H9 (cell line): ENCODE measurements at regions not wholly inside any gene's neighbourhood (a gene's known extent, or its start where the extent isn't known, plus 50 kb on each side); places are given as distances from the start of the nearest gene placed in this dataset.

Experiments
- DNase-seq: peaks from one replicate; pipeline ENCODE4 v3.0.0-alpha.2; 2017
- H2AFZ ChIP-seq: one replicate; pipeline ENCODE4 v1.6.1; 2013; ENCODE audit warnings: mild to moderate bottlenecking, low read length, control low read depth, moderate library complexity
- H2AK5ac ChIP-seq: 2 replicates; pipeline ENCODE4 v1.6.1; 2013; ENCODE audit warnings: low read length, control low read depth, mixed read lengths; ENCODE audit not compliant: insufficient read length
- H2BK120ac ChIP-seq: one replicate; pipeline ENCODE4 v1.6.1; 2013; ENCODE audit warnings: low read depth, mild to moderate bottlenecking, low read length, control low read depth, inconsistent platforms; ENCODE audit not compliant: poor library complexity, severe bottlenecking
- H2BK12ac ChIP-seq: 2 replicates; pipeline ENCODE4 v1.6.1; 2013; ENCODE audit warnings: low read length, control low read depth, mixed read lengths, low read depth; ENCODE audit not compliant: insufficient read length
- H2BK15ac ChIP-seq: 2 replicates; pipeline ENCODE4 v1.6.1; 2013; ENCODE audit warnings: low read depth, low read length, control low read depth
- H2BK20ac ChIP-seq: one replicate; pipeline ENCODE4 v1.6.1; 2013; ENCODE audit warnings: low read depth, mild to moderate bottlenecking, low read length, control low read depth, inconsistent platforms; ENCODE audit not compliant: poor library complexity, severe bottlenecking
- H2BK5ac ChIP-seq: 2 replicates; pipeline ENCODE4 v1.6.1; 2013; ENCODE audit warnings: low read length, control low read depth, mixed read lengths; ENCODE audit not compliant: insufficient read length
- H3K14ac ChIP-seq: 2 replicates; pipeline ENCODE4 v1.6.1; 2013; ENCODE audit warnings: low read length, control low read depth; ENCODE audit not compliant: insufficient read depth
- H3K18ac ChIP-seq: 2 replicates; pipeline ENCODE4 v1.6.1; 2013; ENCODE audit warnings: low read depth, mild to moderate bottlenecking, mixed read lengths, low read length, control low read depth; ENCODE audit not compliant: insufficient read length
- H3K23ac ChIP-seq: 2 replicates; pipeline ENCODE4 v1.6.1; 2013; ENCODE audit warnings: low read length, control low read depth, mixed read lengths, low read depth; ENCODE audit not compliant: insufficient read length
- H3K23me2 ChIP-seq: 2 replicates; pipeline ENCODE4 v1.6.1; 2013; ENCODE audit warnings: low read depth, mild to moderate bottlenecking, mixed read lengths, low read length, control low read depth; ENCODE audit not compliant: insufficient read length, poor library complexity, severe bottlenecking
- H3K27ac ChIP-seq: 2 replicates; pipeline ENCODE4 v1.5.1; 2013; ENCODE audit warnings: low read length, control low read depth, mixed read lengths, low read depth; ENCODE audit not compliant: insufficient read length
- H3K27me3 ChIP-seq: 2 replicates; pipeline ENCODE4 v1.6.1; 2013; ENCODE audit warnings: low read length, control low read depth, inconsistent platforms; ENCODE audit not compliant: insufficient read depth
- H3K4ac ChIP-seq: 2 replicates; pipeline ENCODE4 v1.6.1; 2013; ENCODE audit warnings: low read depth, mild to moderate bottlenecking, control low read depth, inconsistent platforms, low read length, moderate library complexity
- H3K4me1 ChIP-seq: 2 replicates; pipeline ENCODE4 v1.6.1; 2013; ENCODE audit warnings: low read length, control low read depth, inconsistent platforms; ENCODE audit not compliant: insufficient read depth
- H3K4me2 ChIP-seq: 2 replicates; pipeline ENCODE4 v1.6.1; 2013; ENCODE audit warnings: low read length, control low read depth, mixed read lengths; ENCODE audit not compliant: insufficient read length, insufficient read depth
- H3K56ac ChIP-seq: 2 replicates; pipeline ENCODE4 v1.6.1; 2013; ENCODE audit warnings: low read depth, mild to moderate bottlenecking, mixed read lengths, low read length, control low read depth; ENCODE audit not compliant: insufficient read length
- H3K79me1 ChIP-seq: 2 replicates; pipeline ENCODE4 v1.6.1; 2013; ENCODE audit warnings: low read depth, mild to moderate bottlenecking, moderate library complexity, low read length, control low read depth, inconsistent platforms; ENCODE audit not compliant: insufficient read depth, poor library complexity, severe bottlenecking
- H3K79me2 ChIP-seq: 2 replicates; pipeline ENCODE4 v1.6.1; 2013; ENCODE audit warnings: low read length, control low read depth, inconsistent platforms; ENCODE audit not compliant: insufficient read depth
- H3K9ac ChIP-seq: 2 replicates; pipeline ENCODE4 v1.6.1; 2013; ENCODE audit warnings: low read length, control low read depth, mixed read lengths; ENCODE audit not compliant: insufficient read length; ENCODE audit errors: extremely low read depth
- H3K9me3 ChIP-seq: one replicate; pipeline ENCODE4 v1.6.1; 2013; ENCODE audit warnings: low read depth, low read length, inconsistent platforms; ENCODE audit not compliant: control insufficient read depth
- H3T11ph ChIP-seq: one replicate; pipeline ENCODE4 v1.6.1; 2013; ENCODE audit warnings: mild to moderate bottlenecking, low read length, control low read depth, inconsistent platforms
- H4K20me1 ChIP-seq: one replicate; pipeline ENCODE4 v1.6.1; 2013; ENCODE audit not compliant: control insufficient read depth, insufficient read length, insufficient read depth
- H4K5ac ChIP-seq: 2 replicates; pipeline ENCODE4 v1.6.1; 2013; ENCODE audit warnings: low read depth, mild to moderate bottlenecking, mixed read lengths, low read length, control low read depth; ENCODE audit not compliant: insufficient read length
- H4K8ac ChIP-seq: replicated peaks from 2 replicates; pipeline ENCODE4 v1.6.1; 2013; ENCODE audit warnings: low read length, control low read depth, mixed read lengths, low read depth; ENCODE audit not compliant: insufficient read length
- H4K91ac ChIP-seq: 2 replicates; pipeline ENCODE4 v1.6.1; 2013; ENCODE audit warnings: low read depth, mild to moderate bottlenecking, moderate library complexity, mixed read lengths, low read length, control low read depth; ENCODE audit not compliant: insufficient read length
- H3K27ac Mint-ChIP-seq, 3 experiments: 2 replicates in 2 of 3; 3 replicates in 1 of 3; pipeline ENCODE4 v1.8.0; 2020 to 2021; ENCODE audit warnings: mixed read lengths in 3 of 3, mild to moderate bottlenecking in 1 of 3, moderate library complexity in 1 of 3
- H3K27me3 Mint-ChIP-seq: 2 replicates; pipeline ENCODE4 v1.8.0; 2021; ENCODE audit warnings: low read depth, mild to moderate bottlenecking, moderate library complexity, mixed read lengths
- H3K36me3 Mint-ChIP-seq, 3 experiments: 2 replicates in 2 of 3; 3 replicates in 1 of 3; pipeline ENCODE4 v1.8.0; 2020 to 2021; ENCODE audit warnings: low read depth in 3 of 3, mixed read lengths in 3 of 3; ENCODE audit not compliant: insufficient read depth in 1 of 3
- H3K4me1 Mint-ChIP-seq, 2 experiments: 2 replicates each; pipeline ENCODE4 v1.8.0; 2020; ENCODE audit warnings: mixed read lengths in 2 of 2
- H3K4me3 Mint-ChIP-seq, 2 experiments: 2 replicates in 1 of 2; 3 replicates in 1 of 2; pipeline ENCODE4 v1.8.0; 2020 to 2021; ENCODE audit warnings: mild to moderate bottlenecking in 2 of 2, mixed read lengths in 2 of 2, moderate library complexity in 1 of 2
- H3K9me3 Mint-ChIP-seq, 2 experiments: 2 replicates in 1 of 2; 3 replicates in 1 of 2; pipeline ENCODE4 v1.8.0; 2020; ENCODE audit warnings: mild to moderate bottlenecking in 2 of 2, mixed read lengths in 2 of 2, moderate library complexity in 1 of 2
- CTCF ChIP-seq: fragments of 200-600 bp; sonication (generic); conservative IDR thresholded peaks from 3 replicates; pipeline ENCODE4 v1.8.0; 2021; ENCODE audit warnings: antibody characterized with exemption, mild to moderate bottlenecking
- WGBS: extraction: QIAGEN DNeasy Blood & Tissue Kit; methylation state at CpG from one replicate; pipeline ENCODE4 v1.1.7; 2013; ENCODE audit warnings: missing lambda C conversion rate, low lambda C conversion rate, mixed read lengths; ENCODE audit not compliant: insufficient read length; ENCODE audit errors: extremely low coverage; 5-methylcytosine and 5-hydroxymethylcytosine counted together

GRCh38 chr3:30084316-30084715 is 522.1 kb upstream of the TGFBR2 start:
- no peaks in the 10 kb centered on the region for H4K20me1 ChIP-seq
- peak overlapping the region in 1 of 2 experiments; percentile 4; a peak in 1 of 5 replicates for H3K4me3 Mint-ChIP-seq
- H2AFZ ChIP-seq, result no peak overlapping the region

More at GRCh38 chr3:30084316-30084715, 522.1 kb upstream of the TGFBR2 start:
- no peak overlapping the region for H2BK120ac ChIP-seq
- no peaks in the 10 kb centered on the region for H3K23me2 ChIP-seq
- H2BK5ac ChIP-seq, result no peak overlapping the region
- H3K18ac ChIP-seq, result no peak overlapping the region
- H3K14ac ChIP-seq, result no peak overlapping the region
- H3K9me3 ChIP-seq, result no peaks in the 10 kb centered on the region
- no peak overlapping the region for H3K4ac ChIP-seq
- no peak overlapping the region for H3K9ac ChIP-seq
- Mint-ChIP-seq H3K4me1 (peaks cover 33 to 34% of the 10 kb centered on the region in 2 experiments), H3K27ac (no peak overlapping the region; a peak in 1 of 7 replicates), H3K36me3 (no peaks in the 10 kb centered on the region), H3K9me3 (peaks cover 3 to 6% of the 10 kb centered on the region in 2 experiments; a peak in 4 of 5 replicates), H3K27me3 (peaks cover 90% of the 10 kb centered on the region)
- no peak overlapping the region for H3T11ph ChIP-seq
- no peaks in the 10 kb centered on the region for H3K79me2 ChIP-seq
- no peak overlapping the region for H3K23ac ChIP-seq
- no peak for DNase-seq
- no peak overlapping the region for H2AK5ac ChIP-seq
- no peak for TF ChIP-seq CTCF
- no peak overlapping the region for H4K5ac ChIP-seq
- H2BK20ac ChIP-seq, result no peak overlapping the region
- WGBS, result no CpG with 5 or more reads among the region's 5 CpGs
- no peak overlapping the region for H4K8ac ChIP-seq
- H3K56ac ChIP-seq, result no peak overlapping the region
- no peak overlapping the region for H3K27ac ChIP-seq
- peaks cover 2% of the 10 kb centered on the region; the same call in 1 of the 2 replicates for H3K4me1 ChIP-seq
- no peaks in the 10 kb centered on the region for H3K79me1 ChIP-seq
- no peak overlapping the region for H4K91ac ChIP-seq
- peak overlapping the region; percentile 29 for H3K4me2 ChIP-seq
- no peak overlapping the region for H2BK15ac ChIP-seq
- no peak overlapping the region for H2BK12ac ChIP-seq
- peaks cover 44% of the 10 kb centered on the region for H3K27me3 ChIP-seq
